ENCODE measurements at regions not wholly inside any gene's neighbourhood (a gene's known extent, or its start where the extent isn't known, plus 50 kb on each side); places are given as distances from the start of the nearest gene placed in this dataset.
"Not testable (repeated sequence)": the region's sequence is repeated elsewhere in the genome, so short reads cannot be mapped to it uniquely, and the experiment has no call there.

- no peak for DNase-seq
- H3K9me3 Mint-ChIP-seq, result no peaks in the 10 kb centered on the region
- H3K4me3 Mint-ChIP-seq, result no peak overlapping the region
- peaks cover 0 to 2% of the 10 kb centered on the region in 2 donors for H3K27me3 Mint-ChIP-seq
- H3K36me3 Mint-ChIP-seq, result no peaks in the 10 kb centered on the region
- Histone ChIP-seq H3K27me3 (replicated peaks in 1 of 2; ENCODE audit: control insufficient read depth in 2 of 2, extremely low read depth in 1 of 2, insufficient read depth in 2 of 2, low read length in 1 of 2) (no peaks in the 10 kb centered on the region), H3K36me3 (ENCODE audit: control insufficient read depth in 2 of 2, extremely low read depth in 1 of 2, insufficient read depth in 1 of 2, low read length in 1 of 2) (no peaks in the 10 kb centered on the region), H3K9me3 (no peaks in the 10 kb centered on the region), H3K4me3 (ENCODE audit: control insufficient read depth in 1 of 2, extremely low read depth in 1 of 2, low read length in 1 of 2) (no peak overlapping the region), H3K4me1 (ENCODE audit: control insufficient read depth in 1 of 2, extremely low read depth in 1 of 2, insufficient read depth in 2 of 2, low read length in 2 of 2) (no peaks in the 10 kb centered on the region), H3K27ac (ENCODE audit: low read length) (no peak overlapping the region)
- H3K4me1 Mint-ChIP-seq, result no peaks in the 10 kb centered on the region
- POLR2A ChIA-PET, result no interaction called here
- H3K27ac Mint-ChIP-seq, result no peak overlapping the region
- CTCF ChIA-PET, result no interaction called here
- ATAC-seq (replicated peaks in 1 of 4), result no peak
- no CpG with 5 or more reads among the region's 2 CpGs for WGBS (ENCODE audit: insufficient coverage)
These were observed 67.0 kb downstream of the CYTL1 start for GRCh38 chr4:4952273-4952672.

- H3K4me3 Mint-ChIP-seq, result not testable (repeated sequence)
- peaks cover 15 to 28% (median 24%) of the 10 kb centered on the region in 3 donors for H3K9me3 Mint-ChIP-seq
These were observed 59.7 kb downstream of the CYTL1 start for GRCh38 chr4:4959344-4960074.

GRCh38 chr4:4960574-4960973 is 58.7 kb downstream of the CYTL1 start:
- peaks cover 0 to 7% of the 10 kb centered on the region in 2 donors for H3K27me3 Mint-ChIP-seq
- no CpG with 5 or more reads among the region's 2 CpGs for WGBS (ENCODE audit: insufficient coverage)
- H3K9me3 ChIP-seq, result peaks cover 2% of the 10 kb centered on the region
- DNase-seq (no peak), ATAC-seq (replicated peaks in 1 of 4) (no peak)
- H3K36me3 Mint-ChIP-seq, result peaks cover 8% of the 10 kb centered on the region
- H3K4me1 Mint-ChIP-seq, result no peaks in the 10 kb centered on the region
- no peak overlapping the region for H3K4me3 Mint-ChIP-seq
- no peaks in the 10 kb centered on the region for H3K27me3 ChIP-seq (replicated peaks in 1 of 2; ENCODE audit: control insufficient read depth in 2 of 2, extremely low read depth in 1 of 2, insufficient read depth in 2 of 2, low read length in 1 of 2)
- H3K4me3 ChIP-seq (ENCODE audit: control insufficient read depth in 1 of 2, extremely low read depth in 1 of 2, low read length in 1 of 2), result no peak overlapping the region
- CTCF ChIA-PET, result no interaction called here
- peaks cover 17 to 34% (median 24%) of the 10 kb centered on the region in 3 donors for H3K9me3 Mint-ChIP-seq
- H3K27ac ChIP-seq (ENCODE audit: low read length), result no peak overlapping the region
- H3K27ac Mint-ChIP-seq, result no peak overlapping the region
- no peaks in the 10 kb centered on the region for H3K4me1 ChIP-seq (ENCODE audit: control insufficient read depth in 1 of 2, extremely low read depth in 1 of 2, insufficient read depth in 2 of 2, low read length in 2 of 2)
- POLR2A ChIA-PET, result no interaction called here
- H3K36me3 ChIP-seq (ENCODE audit: control insufficient read depth in 2 of 2, extremely low read depth in 1 of 2, insufficient read depth in 1 of 2, low read length in 1 of 2), result no peaks in the 10 kb centered on the region

More at GRCh38 chr4:4959344-4960074, 59.7 kb downstream of the CYTL1 start:
- H3K27me3 Mint-ChIP-seq; H3K27ac Mint-ChIP-seq; H3K4me3 ChIP-seq (ENCODE audit: control insufficient read depth in 1 of 2, extremely low read depth in 1 of 2, low read length in 1 of 2); H3K36me3 Mint-ChIP-seq; H3K4me1 Mint-ChIP-seq; POLR2A ChIA-PET; H3K27me3 ChIP-seq (replicated peaks in 1 of 2; ENCODE audit: control insufficient read depth in 2 of 2, extremely low read depth in 1 of 2, insufficient read depth in 2 of 2, low read length in 1 of 2); H3K27ac ChIP-seq (ENCODE audit: low read length); H3K36me3 ChIP-seq (ENCODE audit: control insufficient read depth in 2 of 2, extremely low read depth in 1 of 2, insufficient read depth in 1 of 2, low read length in 1 of 2); H3K4me1 ChIP-seq (ENCODE audit: control insufficient read depth in 1 of 2, extremely low read depth in 1 of 2, insufficient read depth in 2 of 2, low read length in 2 of 2); ATAC-seq (replicated peaks in 1 of 4); CTCF ChIA-PET; DNase-seq; H3K9me3 ChIP-seq: not testable (repeated sequence)
- WGBS (ENCODE audit: insufficient coverage), result 90% methylated on average over 9 of the region's 29 CpGs

- ChIA-PET CTCF (no interaction called here), POLR2A (no interaction called here)
- no peaks in the 10 kb centered on the region for H3K27me3 ChIP-seq (replicated peaks in 1 of 2; ENCODE audit: control insufficient read depth in 2 of 2, extremely low read depth in 1 of 2, insufficient read depth in 2 of 2, low read length in 1 of 2)
- no CpG with 5 or more reads among the region's 1 CpG for WGBS (ENCODE audit: insufficient coverage)
- no peaks in the 10 kb centered on the region for H3K4me1 Mint-ChIP-seq
- H3K4me3 ChIP-seq (ENCODE audit: control insufficient read depth in 1 of 2, extremely low read depth in 1 of 2, low read length in 1 of 2), result no peak overlapping the region
- peaks cover 0 to 7% of the 10 kb centered on the region in 2 donors for H3K27me3 Mint-ChIP-seq
- H3K36me3 Mint-ChIP-seq, result peaks cover 8% of the 10 kb centered on the region
- no peaks in the 10 kb centered on the region for H3K36me3 ChIP-seq (ENCODE audit: control insufficient read depth in 2 of 2, extremely low read depth in 1 of 2, insufficient read depth in 1 of 2, low read length in 1 of 2)
- peaks cover 17 to 34% (median 24%) of the 10 kb centered on the region in 3 donors for H3K9me3 Mint-ChIP-seq
- no peak overlapping the region for H3K27ac ChIP-seq (ENCODE audit: low read length)
- peaks cover 2% of the 10 kb centered on the region for H3K9me3 ChIP-seq
- DNase-seq (no peak), ATAC-seq (replicated peaks in 1 of 4) (no peak)
- H3K4me3 Mint-ChIP-seq, result no peak overlapping the region
- no peaks in the 10 kb centered on the region for H3K4me1 ChIP-seq (ENCODE audit: control insufficient read depth in 1 of 2, extremely low read depth in 1 of 2, insufficient read depth in 2 of 2, low read length in 2 of 2)
- no peak overlapping the region for H3K27ac Mint-ChIP-seq
These were observed 57.3 kb downstream of the CYTL1 start for GRCh38 chr4:4961936-4962335.

GRCh38 chr4:4962928-4963327 is 56.3 kb downstream of the CYTL1 start:
- peaks cover 3 to 11% of the 10 kb centered on the region in 2 donors for H3K27me3 Mint-ChIP-seq
- H3K4me1 Mint-ChIP-seq, result no peaks in the 10 kb centered on the region
- Histone ChIP-seq H3K36me3 (ENCODE audit: control insufficient read depth in 2 of 2, extremely low read depth in 1 of 2, insufficient read depth in 1 of 2, low read length in 1 of 2) (no peaks in the 10 kb centered on the region), H3K4me1 (ENCODE audit: control insufficient read depth in 1 of 2, extremely low read depth in 1 of 2, insufficient read depth in 2 of 2, low read length in 2 of 2) (no peaks in the 10 kb centered on the region), H3K4me3 (ENCODE audit: control insufficient read depth in 1 of 2, extremely low read depth in 1 of 2, low read length in 1 of 2) (no peak overlapping the region), H3K27me3 (replicated peaks in 1 of 2; ENCODE audit: control insufficient read depth in 2 of 2, extremely low read depth in 1 of 2, insufficient read depth in 2 of 2, low read length in 1 of 2) (no peaks in the 10 kb centered on the region), H3K27ac (ENCODE audit: low read length) (no peak overlapping the region), H3K9me3 (peaks cover 2% of the 10 kb centered on the region)
- DNase-seq, result no peak
- POLR2A ChIA-PET, result no interaction called here
- CTCF ChIA-PET, result no interaction called here
- no peak for ATAC-seq (replicated peaks in 1 of 4)
- no peak overlapping the region for H3K4me3 Mint-ChIP-seq
- peaks cover 8% of the 10 kb centered on the region for H3K36me3 Mint-ChIP-seq
- WGBS (ENCODE audit: insufficient coverage), result no CpG with 5 or more reads among the region's 1 CpG
- H3K9me3 Mint-ChIP-seq, result peaks cover 17 to 34% (median 24%) of the 10 kb centered on the region in 3 donors
- H3K27ac Mint-ChIP-seq, result no peak overlapping the region
